H1 (cell line): ENCODE measurements at regions not wholly inside any gene's neighbourhood (a gene's known extent, or its start where the extent isn't known, plus 50 kb on each side); places are given as distances from the start of the nearest gene placed in this dataset.

Experiments used
- CTCF ChIA-PET: fragments of 300-600 bp; sonication (Branson Sonifier 250); formaldehyde crosslinking; loops from one replicate; lab custom pipeline; 2021; ENCODE audit not compliant: partially characterized antibody; lab: Charles Lee
- POLR2A ChIA-PET: fragments of 300-600 bp; sonication (Branson Sonifier 250); formaldehyde crosslinking; loops from one replicate; lab custom pipeline; 2021; ENCODE audit warnings: inconsistent platforms; ENCODE audit not compliant: partially characterized antibody; lab: Charles Lee
- DNase-seq, 2 experiments: peaks; one replicate each; pipeline versions ENCODE4 v3.0.0 to v3.0.0-alpha.2; 2010 to 2022; ENCODE audit warnings: low spot score in 2 of 2, low read depth in 1 of 2, mixed read lengths in 1 of 2
- FAIRE-seq: peaks from 2 replicates; lab custom pipeline; 2011; peaks lifted over from hg19 to GRCh38; lab: Jason Lieb, UNC
- H2AFZ ChIP-seq: 2 replicates; pipeline ENCODE4 v1.8.1; 2012; ENCODE audit warnings: low read length, inconsistent platforms
- H2AK5ac ChIP-seq: 2 replicates; pipeline ENCODE4 v1.6.1; 2013; ENCODE audit warnings: low read depth, low read length
- H2BK120ac ChIP-seq: replicated peaks from 2 replicates; pipeline ENCODE3; 2013; ENCODE audit warnings: low read depth, low read length, inconsistent platforms
- H2BK12ac ChIP-seq: 2 replicates; pipeline ENCODE4 v1.6.1; 2013; ENCODE audit warnings: low read depth, low read length
- H2BK15ac ChIP-seq: 2 replicates; pipeline ENCODE4 v1.6.1; 2013; ENCODE audit warnings: low read length
- H2BK20ac ChIP-seq: 2 replicates; pipeline ENCODE4 v1.6.1; 2013; ENCODE audit warnings: low read length
- H2BK5ac ChIP-seq: 2 replicates; pipeline ENCODE4 v1.6.1; 2013; ENCODE audit warnings: low read depth, low read length
- H3K14ac ChIP-seq: 2 replicates; pipeline ENCODE4 v1.6.1; 2013; ENCODE audit warnings: inconsistent platforms; ENCODE audit not compliant: insufficient read length
- H3K18ac ChIP-seq: 2 replicates; pipeline ENCODE4 v1.6.1; 2013; ENCODE audit warnings: low read length; ENCODE audit errors: extremely low read depth
- H3K23ac ChIP-seq: 2 replicates; pipeline ENCODE4 v1.6.1; 2013; ENCODE audit warnings: inconsistent platforms; ENCODE audit not compliant: insufficient read length
- H3K23me2 ChIP-seq: 2 replicates; pipeline ENCODE4 v1.6.1; 2013; ENCODE audit warnings: low read depth, low read length
- H3K27ac ChIP-seq: 2 replicates; pipeline ENCODE4 v1.6.1; 2011; ENCODE audit warnings: low read depth, low read length, inconsistent platforms
- H3K27me3 ChIP-seq, 4 experiments: replicated peaks in 1 of 4; 1 replicate in 1 of 4; 2 replicates in 3 of 4; pipeline versions ENCODE4 v1.6.1 to v1.8.1; 2011 to 2013; ENCODE audit warnings: low read length in 3 of 4, mild to moderate bottlenecking in 3 of 4, inconsistent platforms in 2 of 4, mixed read lengths in 2 of 4, moderate library complexity in 1 of 4; ENCODE audit not compliant: control insufficient read depth in 3 of 4, insufficient read depth in 3 of 4; ENCODE audit errors: extremely low read depth in 1 of 4
- H3K36me3 ChIP-seq, 4 experiments: 2 replicates each; pipeline versions ENCODE4 v1.6.1 to v1.8.1; 2011 to 2013; ENCODE audit warnings: mild to moderate bottlenecking in 4 of 4, low read length in 3 of 4, moderate library complexity in 2 of 4, control low read depth in 1 of 4, inconsistent platforms in 1 of 4; ENCODE audit not compliant: insufficient read depth in 4 of 4, control insufficient read depth in 2 of 4
- H3K4ac ChIP-seq: replicated peaks from 2 replicates; pipeline ENCODE3; 2013; ENCODE audit warnings: low read length, low read depth, mixed read lengths, inconsistent platforms; ENCODE audit not compliant: insufficient read length
- H3K4me1 ChIP-seq, 4 experiments: replicated peaks in 1 of 4; 1 replicate in 1 of 4; 2 replicates in 3 of 4; pipeline versions ENCODE4 v1.6.1 to v1.8.1; 2011 to 2013; ENCODE audit warnings: low read length in 3 of 4, inconsistent platforms in 2 of 4, mixed read lengths in 1 of 4; ENCODE audit not compliant: insufficient read depth in 4 of 4, control insufficient read depth in 3 of 4
- H3K4me2 ChIP-seq, 2 experiments: 2 replicates each; pipeline versions ENCODE4 v1.6.1 to v1.8.1; 2011 to 2013; ENCODE audit warnings: low read depth in 2 of 2, low read length in 2 of 2, control low read depth in 1 of 2, inconsistent platforms in 1 of 2, mild to moderate bottlenecking in 1 of 2; ENCODE audit not compliant: insufficient read depth in 1 of 2
- H3K4me3 ChIP-seq, 4 experiments: fragments of 200-600, 300-600 bp in 1 of 4; sonication (generic), shearing (Covaris generic), sonication (Bioruptor Twin) in 1 of 4; 2 replicates each; pipeline versions ENCODE4 v1.5.1 to v1.8.1; 2011 to 2016; ENCODE audit warnings: low read length in 4 of 4, low read depth in 3 of 4, control low read depth in 2 of 4, inconsistent platforms in 2 of 4, mild to moderate bottlenecking in 2 of 4, mixed read lengths in 1 of 4, moderate library complexity in 1 of 4; ENCODE audit not compliant: insufficient read depth in 2 of 4; ENCODE audit errors: extremely low read depth in 1 of 4
- H3K56ac ChIP-seq: replicated peaks from 2 replicates; pipeline ENCODE3; 2013; ENCODE audit warnings: low read depth, mild to moderate bottlenecking, mixed read lengths, low read length, inconsistent platforms; ENCODE audit not compliant: insufficient read length
- H3K79me1 ChIP-seq: 2 replicates; pipeline ENCODE4 v1.6.1; 2013; ENCODE audit warnings: low read depth, low read length, control low read depth
- H3K79me2 ChIP-seq, 2 experiments: 2 replicates each; pipeline versions ENCODE4 v1.6.1 to v1.8.1; 2012 to 2013; ENCODE audit warnings: low read length in 2 of 2, mild to moderate bottlenecking in 2 of 2, inconsistent platforms in 1 of 2; ENCODE audit not compliant: insufficient read depth in 2 of 2, control insufficient read depth in 1 of 2
- H3K9ac ChIP-seq, 4 experiments: replicated peaks in 1 of 4; 1 replicate in 1 of 4; 2 replicates in 3 of 4; pipeline versions ENCODE4 v1.6.1 to v1.8.1; 2011 to 2013; ENCODE audit warnings: low read depth in 3 of 4, low read length in 3 of 4, control low read depth in 2 of 4, mild to moderate bottlenecking in 2 of 4, moderate library complexity in 2 of 4, inconsistent platforms in 1 of 4; ENCODE audit errors: extremely low read depth in 1 of 4
- H3K9me3 ChIP-seq, 2 experiments: 2 replicates each; pipeline versions ENCODE4 v1.6.1 to v1.8.1; 2012 to 2013; ENCODE audit warnings: mild to moderate bottlenecking in 2 of 2, moderate library complexity in 2 of 2, control low read depth in 1 of 2, inconsistent platforms in 1 of 2, low read depth in 1 of 2, low read length in 1 of 2, mixed read lengths in 1 of 2; ENCODE audit not compliant: insufficient read depth in 2 of 2
- H4K20me1 ChIP-seq, 2 experiments: replicated peaks in 1 of 2; 2 replicates each; pipeline versions ENCODE3 to v1.8.1; 2011 to 2013; ENCODE audit warnings: inconsistent platforms in 2 of 2, low read length in 2 of 2, mild to moderate bottlenecking in 1 of 2; ENCODE audit not compliant: insufficient read depth in 2 of 2, control insufficient read depth in 1 of 2
- H4K5ac ChIP-seq: 2 replicates; pipeline ENCODE4 v1.6.1; 2013; ENCODE audit warnings: low read length, low read depth, mixed read lengths, inconsistent platforms; ENCODE audit not compliant: insufficient read length
- H4K8ac ChIP-seq: 2 replicates; pipeline ENCODE4 v1.8.0; 2013; ENCODE audit warnings: mild to moderate bottlenecking, moderate library complexity, low read length, inconsistent platforms; ENCODE audit not compliant: insufficient read depth; ENCODE audit errors: extremely low read depth
- H4K91ac ChIP-seq: replicated peaks from 2 replicates; pipeline ENCODE3; 2013; ENCODE audit warnings: low read length, mixed read lengths, inconsistent platforms; ENCODE audit not compliant: insufficient read length
- CBX8 ChIP-seq: fragments of 300-800, 300-1000 bp; sonication (generic); IDR thresholded peaks from 2 replicates; pipeline ENCODE4 v1.7.1; 2016; ENCODE audit warnings: low read depth, low read length, borderline replicate concordance
- CTCF ChIP-seq, 3 experiments: IDR thresholded peaks; 1 replicate in 2 of 3; 2 replicates in 1 of 3; pipeline versions ENCODE4 v1.5.1 to v1.6.1; 2011; ENCODE audit warnings: low read length in 3 of 3, mild to moderate bottlenecking in 3 of 3, inconsistent platforms in 2 of 3, low read depth in 1 of 3, moderate library complexity in 1 of 3; ENCODE audit not compliant: insufficient read depth in 1 of 3; ENCODE audit errors: control extremely low read depth in 1 of 3
- E2F6 ChIP-seq: IDR thresholded peaks from 2 replicates; pipeline ENCODE4 v1.6.1; 2012; ENCODE audit warnings: inconsistent platforms
- EGR1 ChIP-seq: IDR thresholded peaks from 2 replicates; pipeline ENCODE4 v1.6.1; 2011; ENCODE audit warnings: low read depth, low read length, borderline replicate concordance
- KDM1A ChIP-seq: fragments of 200-600, 300-600 bp; sonication (generic); IDR thresholded peaks from 2 replicates; pipeline ENCODE4 v1.7.1; 2016; ENCODE audit warnings: mild to moderate bottlenecking, low read length, borderline replicate concordance
- RFX5 ChIP-seq: IDR thresholded peaks from 2 replicates; pipeline ENCODE4 v1.6.1; 2011; ENCODE audit warnings: low read depth, low read length, improper control_type of control experiment, borderline replicate concordance
- SIN3A ChIP-seq, 2 experiments: IDR thresholded peaks in 1 of 2; conservative IDR thresholded peaks in 1 of 2; 2 replicates each; pipeline ENCODE4 v1.6.1; 2011 to 2012; ENCODE audit warnings: low read length in 2 of 2, improper control_type of control experiment in 1 of 2, low read depth in 1 of 2, mild to moderate bottlenecking in 1 of 2
- SIX5 ChIP-seq: IDR thresholded peaks from 2 replicates; pipeline ENCODE4 v1.6.1; 2011; ENCODE audit warnings: mild to moderate bottlenecking, low read depth, low read length
- SP1 ChIP-seq: IDR thresholded peaks from 2 replicates; pipeline ENCODE4 v1.6.1; 2011; ENCODE audit warnings: low read depth, low read length
- YY1 ChIP-seq: IDR thresholded peaks from 2 replicates; pipeline ENCODE4 v1.6.1; 2011; ENCODE audit warnings: low read depth, mild to moderate bottlenecking, low read length
- ZNF274 ChIP-seq: IDR thresholded peaks from 2 replicates; pipeline ENCODE4 v1.7.0; 2012; ENCODE audit warnings: low read length, borderline replicate concordance; ENCODE audit errors: extremely low read depth
- WGBS, 2 experiments: shearing (Covaris generic) in 1 of 2; methylation state at CpG; one replicate each; pipeline versions ENCODE4 v1.1.6 to v1.1.7; 2013 to 2015; ENCODE audit warnings: low lambda C conversion rate in 2 of 2, mixed read lengths in 2 of 2, inconsistent platforms in 1 of 2, low coverage in 1 of 2, missing lambda C conversion rate in 1 of 2; ENCODE audit not compliant: insufficient replicate concordance in 2 of 2, insufficient coverage in 1 of 2, insufficient read length in 1 of 2; ENCODE audit errors: extremely low coverage in 1 of 2, missing lambda C conversion rate in 1 of 2; 5-methylcytosine and 5-hydroxymethylcytosine counted together

- no peaks in the 10 kb centered on the region for H3K27me3 ChIP-seq
- no peak for TF ChIP-seq KDM1A
- TF ChIP-seq SIX5: no peak
- no peak for TF ChIP-seq ZNF274
- no peak for TF ChIP-seq E2F6
- TF ChIP-seq CTCF (IDR thresholded peaks at IDR 0.05; ENCODE audit: control extremely low read depth in 1 of 3, insufficient read depth in 1 of 3, low read depth in 1 of 3, low read length in 3 of 3): no peak
- no peak for TF ChIP-seq EGR1
- TF ChIP-seq SIN3A (conservative IDR thresholded peaks at IDR 0.05 in 1 of 2, IDR thresholded peaks at IDR 0.05 in 1 of 2; ENCODE audit: low read depth in 1 of 2, low read length in 2 of 2): no peak
- TF ChIP-seq CBX8: no peak
- no peak for TF ChIP-seq RFX5
- TF ChIP-seq SP1: no peak
- no peak for TF ChIP-seq YY1
- no peak overlapping the region for H3K27ac ChIP-seq
- H3K79me2 ChIP-seq: no peaks in the 10 kb centered on the region
- no peak overlapping the region for H4K8ac ChIP-seq
- no peaks in the 10 kb centered on the region for H3K36me3 ChIP-seq
- no peak overlapping the region for H2AK5ac ChIP-seq
- H2BK15ac ChIP-seq: no peak overlapping the region
- H4K20me1 ChIP-seq: no peaks in the 10 kb centered on the region
- no peak overlapping the region for H2BK12ac ChIP-seq
- H3K4me3 ChIP-seq: no peak overlapping the region
- CTCF ChIA-PET: interaction anchor here (0.7 to 1.2 kb wide), 3 partner anchors 16 to 81 kb away, joined by 3 to 4 read pairs (median 3); no protein-coding TSS in a partner anchor
- H3K23me2 ChIP-seq: no peaks in the 10 kb centered on the region
- no peak overlapping the region for H3K14ac ChIP-seq
- H2BK120ac ChIP-seq: no peak overlapping the region
- H2AFZ ChIP-seq: no peak overlapping the region
- 0 out of 4 replicates have a peak, but pooled peaks cover 0 to 3% of the 10 kb centered on the region in 2 experiments for H3K9me3 ChIP-seq
- no peak overlapping the region for H3K4ac ChIP-seq
- no peak overlapping the region for H2BK20ac ChIP-seq
- H4K5ac ChIP-seq: no peak overlapping the region
- H3K4me2 ChIP-seq: no peak overlapping the region
- no peak overlapping the region for H3K18ac ChIP-seq
- FAIRE-seq (no peak), DNase-seq (no peak)
- WGBS, 2 experiments: 93% methylated on average over 4 of the region's 4 CpGs; no CpG with 5 or more reads in 1 of the 2 experiments
- no peaks in the 10 kb centered on the region for H3K79me1 ChIP-seq
- POLR2A ChIA-PET: no interaction called here
- no peak overlapping the region for H3K23ac ChIP-seq
- H3K4me1 ChIP-seq: no peaks in the 10 kb centered on the region
- H2BK5ac ChIP-seq: no peak overlapping the region
- H3K9ac ChIP-seq: no peak overlapping the region
- H4K91ac ChIP-seq: no peak overlapping the region
- no peak overlapping the region for H3K56ac ChIP-seq
These were observed 99.8 kb upstream of the KIF5B start for GRCh38 chr10:32156031-32156495.
